Caki2 (cell line): ENCODE measurements at regions not wholly inside any gene's neighbourhood (a gene's known extent, or its start where the extent isn't known, plus 50 kb on each side); places are given as distances from the start of the nearest gene placed in this dataset.
A peak's percentile ranks its signal among the peaks of the same experiment; 100 is the strongest.

ENCODE experiments used
- DNase-seq: peaks from one replicate; pipeline ENCODE4 v3.0.0-alpha.2; 2015; ENCODE audit warnings: low read depth
- in situ Hi-C: cut with HindIII; loops from 2 replicates; pipeline ENCODE4 v1.10.0; 2016; ENCODE audit warnings: low sequenced_read_pairs, low pct_unique_long_range_greater_than_20kb, mixed read lengths

DNA sequence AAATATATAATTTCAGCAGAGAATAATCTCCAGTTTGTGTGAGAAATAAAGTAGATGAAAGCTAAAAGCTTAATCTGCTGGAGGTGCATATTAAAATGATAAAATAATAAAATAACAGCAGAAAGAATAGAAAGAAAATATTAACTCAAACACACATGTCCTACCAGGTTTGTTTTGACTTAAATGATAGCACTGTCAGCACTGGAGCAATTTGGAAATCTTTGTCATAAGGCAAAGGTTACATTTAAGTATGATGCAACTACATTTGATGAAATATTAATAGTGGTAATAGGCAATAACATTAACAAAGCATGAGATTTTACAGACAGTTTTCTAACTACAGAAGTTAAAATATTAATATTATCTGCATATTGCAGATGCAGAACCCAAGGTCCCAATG lies 2380.1 kb downstream of the PCDH9 start:
- in situ Hi-C loops: no loop called here
- no peak for DNase-seq

DNA sequence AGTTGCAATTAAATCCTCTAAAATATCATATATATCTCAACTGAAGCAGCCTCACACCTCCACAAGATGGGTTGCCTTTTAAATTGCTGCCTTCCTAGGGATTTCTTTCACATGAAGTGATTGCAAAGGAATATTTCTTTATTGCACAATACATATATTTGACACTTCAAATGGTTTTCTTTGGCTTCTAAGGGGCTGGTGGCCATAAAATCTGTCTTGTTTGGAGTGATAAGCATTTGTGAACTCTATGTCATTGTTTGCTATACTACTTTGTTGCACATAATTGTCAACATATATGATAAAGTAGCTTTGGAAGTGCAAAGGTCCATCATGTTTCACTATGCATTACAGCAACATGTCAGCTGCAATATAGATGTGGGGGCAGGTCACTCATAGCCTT lies 2380.9 kb downstream of the PCDH9 start:
- no peak for DNase-seq
- in situ Hi-C loops: no loop called here

DNA sequence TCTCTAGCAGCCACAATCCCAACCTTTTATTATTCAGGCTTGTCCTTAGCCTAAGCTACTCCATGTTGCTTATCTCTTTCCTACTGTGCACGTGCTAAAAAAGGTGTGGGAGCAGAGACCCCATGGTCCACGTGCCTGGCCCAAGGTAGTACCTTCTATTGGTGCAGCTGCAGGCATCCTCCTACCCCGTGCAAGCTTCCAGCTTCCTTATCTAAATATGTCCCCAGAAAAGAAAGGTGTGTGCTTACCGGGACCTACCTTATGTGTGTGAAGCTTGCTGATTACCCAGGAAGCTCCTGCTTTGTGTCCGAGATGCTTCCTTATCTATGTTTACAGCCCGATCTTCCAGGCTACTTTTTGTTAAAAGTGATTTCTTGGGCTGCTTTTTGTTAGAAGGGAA lies 2382.4 kb downstream of the PCDH9 start:
- DNase-seq: no peak
- in situ Hi-C loops: no loop called here

DNA sequence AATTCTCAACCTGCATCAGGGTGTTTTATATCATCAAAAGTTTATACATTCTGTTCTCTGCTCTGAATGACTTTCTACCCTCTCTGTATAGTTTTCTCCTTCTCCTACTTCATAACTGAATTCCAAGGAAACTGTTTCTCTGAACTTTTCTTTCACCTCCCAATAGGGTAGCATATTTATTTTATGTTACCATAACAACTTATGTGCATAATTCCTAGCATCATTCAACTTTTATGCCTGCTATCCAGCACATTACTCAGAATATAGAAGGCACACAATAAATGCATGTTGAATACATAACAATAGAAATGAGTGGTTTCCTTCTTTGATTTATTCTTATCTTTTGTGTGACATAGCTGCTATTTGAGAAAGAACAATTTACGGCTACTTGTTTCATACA lies 2385.0 kb downstream of the PCDH9 start:
- in situ Hi-C loops: no loop called here
- no peak for DNase-seq

DNA sequence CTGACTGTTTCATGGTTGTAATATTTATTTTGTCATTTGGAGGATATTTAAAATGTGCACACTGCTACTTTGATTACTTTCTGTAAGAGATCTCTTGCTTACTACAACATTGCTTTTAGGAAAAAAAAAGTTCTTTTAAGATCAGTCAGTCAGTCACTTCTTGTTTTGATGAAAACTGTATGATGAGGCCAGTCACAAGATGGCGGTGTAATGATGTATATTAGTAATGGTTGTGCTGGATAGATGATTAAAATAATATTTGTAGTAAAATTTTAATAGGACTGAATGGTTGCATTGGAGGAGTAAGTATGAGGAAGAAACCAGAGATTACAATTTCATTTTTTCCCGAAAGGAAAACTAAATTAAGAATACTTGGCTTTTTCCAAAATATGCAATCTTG lies 2411.1 kb downstream of the PCDH9 start:
- in situ Hi-C loops: no loop called here

DNA sequence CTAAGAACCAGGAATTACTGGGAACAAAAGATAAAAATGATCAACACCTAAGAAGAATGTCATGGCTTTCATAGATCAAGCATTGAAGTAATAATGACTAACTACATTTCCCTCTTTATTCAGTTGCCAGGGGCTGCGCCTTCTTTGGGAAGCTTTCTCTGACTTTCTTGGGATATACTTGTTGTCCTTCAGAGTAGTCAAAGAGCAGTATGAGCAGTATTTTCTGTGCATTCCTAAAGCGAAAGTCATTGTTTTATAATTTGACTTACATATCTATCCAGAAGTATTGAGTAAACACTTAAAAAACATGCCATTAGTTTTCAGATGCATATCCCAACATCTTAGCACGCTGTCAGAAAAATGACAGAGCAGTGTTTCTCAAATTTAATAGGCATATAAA lies 2412.4 kb downstream of the PCDH9 start:
- in situ Hi-C loops: no loop called here
- DNase-seq: no peak

More for the DNA sequence above, 2411.1 kb downstream of the PCDH9 start:
- no peak for DNase-seq

DNA sequence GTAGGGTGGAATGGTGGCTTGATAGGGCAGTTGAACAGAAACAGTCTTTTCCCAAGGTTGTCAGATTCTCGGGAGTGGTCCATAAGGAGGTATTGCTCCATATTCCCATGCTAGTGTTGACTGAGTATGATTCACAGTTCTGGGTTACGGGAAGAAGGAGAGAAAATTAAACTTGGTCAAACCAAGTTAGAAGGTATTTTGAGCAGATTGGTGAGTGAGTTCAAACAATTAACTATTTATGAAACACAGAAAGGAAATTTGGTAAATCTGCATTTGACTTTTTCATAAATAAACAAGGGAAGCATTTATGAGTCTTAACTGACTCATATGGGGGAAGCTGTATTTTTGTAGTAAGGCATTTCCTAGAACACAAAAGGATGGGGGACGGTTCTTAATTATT lies 2419.4 kb downstream of the PCDH9 start:
- no peak for DNase-seq
- in situ Hi-C loops: no loop called here

DNA sequence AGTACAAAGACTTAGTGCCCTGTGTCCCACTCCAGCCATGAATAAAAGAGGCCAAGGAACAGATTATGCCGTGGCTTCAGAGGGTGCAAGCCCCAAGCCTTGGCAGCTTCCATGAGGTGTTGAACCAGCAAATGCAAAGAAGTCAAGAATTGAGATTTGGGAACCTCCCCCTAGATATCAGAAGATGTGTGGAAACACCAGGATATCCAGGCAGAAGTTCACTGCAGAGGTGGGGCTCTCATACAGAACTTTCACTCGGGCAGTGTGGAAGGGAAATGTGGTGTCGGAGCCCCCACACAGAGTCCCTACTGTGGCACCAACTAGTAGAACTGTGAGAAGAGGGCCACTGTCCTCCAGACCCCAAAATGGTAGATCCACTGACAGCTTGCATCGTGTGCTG lies 2421.4 kb downstream of the PCDH9 start:
- no peak for DNase-seq
- in situ Hi-C loops: no loop called here

DNA sequence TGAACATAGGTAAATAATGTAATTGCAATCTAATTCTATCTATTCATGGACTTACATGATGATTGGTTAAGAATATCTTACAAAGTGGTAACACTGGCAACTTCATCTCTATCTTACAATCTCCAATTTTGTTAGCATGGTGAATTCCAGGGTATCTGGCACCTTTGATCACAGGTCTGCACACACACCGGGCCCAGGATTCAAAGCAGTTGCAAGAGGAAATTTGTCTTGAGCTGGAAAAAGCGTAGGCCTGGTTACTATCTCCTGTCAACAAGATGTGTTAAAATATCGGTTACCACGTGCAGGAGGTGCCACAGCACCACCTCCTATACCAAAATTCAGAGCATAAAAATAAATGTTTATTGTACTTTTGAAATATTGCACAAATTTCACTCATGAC lies 2428.4 kb downstream of the PCDH9 start:
- in situ Hi-C loops: no loop called here
- DNase-seq: no peak

DNA sequence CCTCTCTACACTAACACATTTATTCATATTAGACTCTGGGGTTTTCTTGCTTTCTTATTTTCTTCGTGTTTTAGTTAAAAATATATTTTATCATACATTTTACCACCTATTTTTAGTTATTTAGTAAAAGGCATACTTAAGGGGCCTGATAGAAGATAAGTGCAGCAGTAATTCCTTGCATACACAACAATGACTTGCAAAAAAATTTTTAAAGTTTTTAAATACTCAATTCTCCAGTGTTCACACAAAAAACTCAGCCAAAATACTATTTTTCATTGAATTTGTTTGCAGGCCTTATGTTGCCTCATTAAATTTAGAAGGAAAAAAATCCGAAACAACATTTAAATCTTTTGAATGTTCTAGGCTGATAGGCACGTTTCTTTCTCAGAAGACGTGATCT lies 2431.7 kb downstream of the PCDH9 start:
- DNase-seq: no peak
- in situ Hi-C loops: no loop called here

DNA sequence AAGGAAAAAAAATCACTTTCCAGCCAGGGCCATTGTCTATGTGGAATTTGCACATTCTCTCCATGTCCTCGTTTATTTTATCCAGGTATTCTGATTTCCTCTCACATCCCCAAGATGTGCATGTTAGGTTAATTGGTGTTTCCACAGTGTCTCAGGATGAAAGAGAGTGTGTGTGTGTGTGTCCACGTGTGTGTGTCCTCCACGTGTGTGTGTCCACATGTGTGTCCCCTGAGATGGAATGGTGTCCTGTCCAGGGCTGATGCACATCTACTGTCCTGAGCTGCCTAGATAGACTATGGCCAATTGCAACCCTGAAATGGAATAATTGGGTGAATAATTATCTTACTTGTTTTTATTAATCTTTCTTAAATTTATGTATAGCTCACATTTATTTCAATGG lies 2436.5 kb downstream of the PCDH9 start:
- no peak for DNase-seq
- in situ Hi-C loops: no loop called here

DNA sequence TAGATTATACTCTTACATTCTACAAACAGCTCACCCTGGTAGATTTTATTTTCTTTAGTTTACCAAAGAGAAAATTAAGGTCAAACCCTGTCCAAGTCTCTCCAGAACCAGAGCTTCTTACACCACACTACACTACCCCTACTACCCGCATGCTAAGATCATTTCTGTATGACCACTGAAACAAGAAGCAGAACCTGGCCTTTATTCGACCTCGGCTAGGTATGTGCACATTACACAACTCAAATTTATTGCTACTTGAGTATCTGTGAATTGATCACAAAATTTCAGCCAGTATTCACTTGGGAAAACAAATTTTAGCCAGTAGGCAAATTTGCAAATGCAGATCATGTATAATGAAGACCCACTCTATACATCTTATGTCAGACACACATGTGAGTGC lies 2437.0 kb downstream of the PCDH9 start:
- in situ Hi-C loops: no loop called here

DNA sequence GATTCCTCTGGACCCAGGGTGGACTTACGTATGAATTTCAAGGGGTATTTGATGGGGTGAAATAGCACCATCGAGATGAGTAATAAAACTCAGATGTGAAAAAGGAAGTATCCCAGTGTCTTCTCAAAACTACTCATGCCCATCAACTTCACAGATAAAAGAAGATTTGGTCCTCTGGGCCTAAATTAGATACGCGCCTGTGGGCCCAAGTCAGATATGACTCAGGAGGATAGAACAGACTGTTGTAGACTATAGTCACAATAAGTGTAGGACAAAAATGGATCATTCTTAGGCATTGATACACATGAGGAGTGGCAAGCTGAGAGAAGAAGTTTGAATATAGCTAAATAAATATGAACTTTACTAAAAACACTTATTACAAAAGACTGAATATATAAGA lies 2438.8 kb downstream of the PCDH9 start:
- in situ Hi-C loops: no loop called here
- DNase-seq: no peak

More for the DNA sequence above, 2437.0 kb downstream of the PCDH9 start:
- DNase-seq: no peak

DNA sequence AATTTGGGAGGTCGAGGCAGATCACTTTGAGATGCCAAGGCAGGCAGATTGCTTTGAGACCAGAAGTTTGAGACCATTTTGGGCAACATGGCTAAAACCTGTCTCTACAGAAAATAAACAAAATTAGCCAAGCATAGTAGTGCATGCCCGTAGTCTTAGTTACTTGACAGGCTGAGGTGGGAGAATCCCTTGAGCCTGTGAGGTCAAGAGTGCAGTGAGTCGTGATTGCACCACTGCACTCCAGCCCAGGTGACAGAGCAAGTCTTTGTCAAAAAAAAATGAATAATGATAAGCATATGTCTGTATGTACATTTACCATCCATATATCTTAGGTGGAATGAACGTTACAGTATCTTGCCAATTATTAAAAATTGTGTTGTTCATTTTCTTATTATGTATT lies 2447.7 kb downstream of the PCDH9 start:
- DNase-seq: peak; percentile 10
- in situ Hi-C loops: no loop called here

DNA sequence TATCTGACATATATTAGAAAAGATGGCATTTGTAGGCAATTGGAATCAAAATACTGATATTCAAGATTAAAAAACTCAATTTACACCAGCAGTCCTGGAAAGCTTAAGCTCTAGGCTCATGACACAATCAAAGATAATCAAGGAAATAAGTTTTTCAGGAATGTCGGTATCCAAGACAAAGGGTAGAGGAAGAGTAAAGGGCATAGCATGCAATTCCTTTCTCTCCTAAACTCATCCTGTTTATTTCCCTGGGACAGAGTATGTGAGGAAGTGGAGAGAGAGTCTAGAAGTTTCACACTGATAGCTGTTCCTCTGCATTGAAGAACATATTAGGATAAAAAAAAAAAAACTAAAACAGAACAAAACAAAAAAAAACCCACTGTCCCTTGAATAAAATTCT lies 2452.1 kb downstream of the PCDH9 start:
- no peak for DNase-seq
- in situ Hi-C loops: no loop called here

DNA sequence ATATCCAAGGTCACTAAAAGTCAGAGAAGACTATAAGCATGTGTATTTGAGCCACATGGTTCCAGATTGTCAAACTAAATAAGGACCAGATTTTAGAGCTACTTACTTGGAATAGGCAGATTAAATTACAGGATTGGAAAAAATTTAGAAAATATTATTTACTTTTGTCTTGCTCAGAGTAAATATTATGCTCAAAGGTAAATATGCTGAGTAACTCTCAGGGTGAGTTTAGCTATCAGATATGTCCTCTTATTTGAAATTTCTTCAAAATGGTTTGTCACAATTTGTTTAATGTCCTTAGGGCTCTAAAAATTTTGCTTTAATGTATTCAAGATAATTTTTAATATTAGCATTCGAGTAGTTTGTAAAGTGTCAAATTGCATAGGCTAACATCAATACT lies 2455.2 kb downstream of the PCDH9 start:
- no peak for DNase-seq
- in situ Hi-C loops: no loop called here

DNA sequence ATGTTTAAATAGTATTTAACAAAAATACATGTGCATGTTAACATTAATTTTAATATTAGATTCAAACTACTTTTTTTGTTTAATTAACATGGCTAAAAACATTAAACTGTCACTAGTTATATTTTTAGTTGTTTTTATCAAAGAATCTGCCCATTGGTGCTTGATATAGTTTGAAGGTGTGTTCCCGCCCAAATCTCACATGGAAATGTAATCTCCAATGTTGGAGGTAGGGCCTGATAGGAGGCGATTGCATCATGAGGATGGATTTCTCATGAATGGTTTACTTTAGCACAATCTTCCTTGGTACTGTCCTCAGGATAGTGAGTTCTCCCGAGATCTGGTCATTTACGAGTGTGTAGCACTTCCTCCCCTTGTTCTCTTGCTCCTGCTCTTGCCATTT lies 2459.4 kb downstream of the PCDH9 start:
- in situ Hi-C loops: no loop called here
- DNase-seq: no peak

DNA sequence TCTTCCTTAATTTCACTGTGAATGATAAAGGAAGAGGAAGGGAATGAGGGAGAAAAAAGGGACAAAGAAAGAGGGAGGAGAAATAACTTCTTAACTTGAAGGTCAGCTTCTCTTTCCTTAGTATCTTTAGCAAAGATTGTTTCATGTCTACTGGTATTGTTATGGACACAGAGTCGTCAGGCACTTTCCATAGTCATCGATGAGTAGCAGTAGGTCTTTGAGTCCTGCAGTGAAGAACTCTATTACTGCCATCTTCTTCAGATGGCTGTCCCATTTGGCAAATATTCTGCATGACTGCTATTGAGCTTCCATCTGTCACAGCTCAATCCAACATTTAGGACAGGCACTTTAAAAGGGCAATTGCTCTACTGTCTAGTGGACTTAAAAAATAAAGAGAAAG lies 2463.1 kb downstream of the PCDH9 start:
- in situ Hi-C loops: no loop called here

DNA sequence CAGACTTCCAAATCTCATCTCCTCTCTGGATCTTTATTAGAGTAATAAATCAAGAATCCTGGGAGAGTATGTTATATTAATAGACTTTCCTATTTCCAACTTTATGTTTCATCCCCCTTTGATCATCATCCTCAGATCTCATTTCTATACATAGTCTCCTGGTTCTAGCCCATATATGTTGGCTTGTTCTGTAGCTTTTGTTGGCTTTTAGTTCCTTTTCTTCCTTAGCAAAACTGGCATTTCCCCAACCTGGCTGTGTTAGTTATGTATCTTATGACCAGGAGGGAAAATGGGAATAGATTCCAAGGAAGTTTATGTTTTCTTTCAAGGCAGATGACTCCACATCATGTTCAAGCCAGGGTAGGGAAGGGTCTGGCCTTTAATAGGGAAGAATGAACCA lies 2464.5 kb downstream of the PCDH9 start:
- in situ Hi-C loops: no loop called here

More for the DNA sequence above, 2463.1 kb downstream of the PCDH9 start:
- DNase-seq: no peak

DNA sequence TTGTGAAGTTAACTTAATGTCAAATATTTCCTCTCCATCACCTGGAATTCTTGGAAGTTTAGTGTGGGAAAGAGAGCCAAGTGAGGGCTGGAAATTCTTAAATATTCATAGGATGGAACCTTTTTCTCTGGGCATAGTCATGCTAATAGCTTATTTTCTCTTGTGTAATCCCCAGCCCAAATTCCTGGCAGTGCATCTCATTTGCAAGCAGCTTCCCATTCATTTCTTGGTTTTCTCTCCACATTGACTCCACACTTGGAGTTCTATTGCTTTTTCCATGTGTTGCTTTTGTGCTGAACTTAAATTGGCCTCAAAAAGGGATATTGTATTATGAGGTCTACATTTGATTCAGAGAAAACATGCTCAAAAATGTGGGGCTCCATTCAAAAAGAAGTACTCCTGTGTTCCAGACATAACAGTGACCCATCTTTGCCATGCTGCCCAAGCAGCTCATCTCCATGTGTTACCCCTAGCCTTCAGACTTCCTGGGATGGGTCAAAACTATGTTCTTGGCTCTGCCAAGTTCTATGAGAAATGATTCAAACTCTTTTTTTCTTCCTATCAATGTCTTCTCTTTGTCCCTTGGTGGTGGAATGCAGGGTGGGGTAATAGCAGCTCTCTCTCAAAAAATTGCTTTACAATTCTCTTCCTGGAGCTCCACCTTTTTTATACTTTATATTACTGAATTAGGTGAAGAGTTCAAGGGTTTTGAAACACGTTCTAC lies 2471.5 kb downstream of the PCDH9 start:
- DNase-seq: no peak
- in situ Hi-C loops: no loop called here

More for the DNA sequence above, 2464.5 kb downstream of the PCDH9 start:
- no peak for DNase-seq

DNA sequence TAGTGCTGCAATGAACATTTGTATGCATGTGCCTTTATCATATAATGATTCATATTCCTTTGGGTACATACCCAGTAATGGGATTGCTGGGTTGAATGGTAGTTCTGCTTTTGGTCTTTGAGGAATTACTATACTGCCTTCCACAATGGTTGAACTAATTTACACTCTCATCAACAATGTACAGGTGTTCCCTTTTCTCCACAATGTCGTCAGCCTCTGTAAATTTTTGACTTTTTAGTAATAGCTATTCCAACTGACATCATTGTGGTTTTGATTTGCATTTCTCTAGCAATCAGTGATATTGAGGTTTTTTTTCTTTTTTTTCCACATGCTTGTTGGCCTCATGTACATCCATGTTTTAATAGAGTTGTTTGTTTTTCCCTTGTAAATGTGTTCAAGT lies 2473.5 kb downstream of the PCDH9 start:
- in situ Hi-C loops: no loop called here
- no peak for DNase-seq
